Fibroblast of lung (primary cell): ENCODE measurements at regions not wholly inside any gene's neighbourhood (a gene's known extent, or its start where the extent isn't known, plus 50 kb on each side); places are given as distances from the start of the nearest gene placed in this dataset.

Experiments used
- DNase-seq, 2 donors: peaks; one replicate each; pipeline versions ENCODE4 v3.0.0 to v3.0.0-alpha.2; 2010; ENCODE audit warnings: low read depth in 2 of 2
- H2AFZ ChIP-seq: 2 replicates; pipeline ENCODE4 v1.5.1; 2012; ENCODE audit warnings: low read length, control low read depth, inconsistent platforms
- H3K27ac ChIP-seq: 2 replicates; pipeline ENCODE4 v1.5.1; 2011; ENCODE audit warnings: low read length, control low read depth; ENCODE audit not compliant: insufficient read depth
- H3K27me3 ChIP-seq: 2 replicates; pipeline ENCODE4 v1.5.1; 2011; ENCODE audit warnings: mild to moderate bottlenecking, low read length; ENCODE audit not compliant: control insufficient read depth, insufficient read depth
- H3K36me3 ChIP-seq: 2 replicates; pipeline ENCODE4 v1.5.1; 2011; ENCODE audit warnings: low read length; ENCODE audit not compliant: control insufficient read depth, insufficient read depth
- H3K4me1 ChIP-seq: 2 replicates; pipeline ENCODE4 v1.5.1; 2011; ENCODE audit warnings: low read length; ENCODE audit not compliant: control insufficient read depth, insufficient read depth; ENCODE audit errors: extremely low read depth
- H3K4me2 ChIP-seq: 2 replicates; pipeline ENCODE4 v1.5.1; 2011; ENCODE audit warnings: low read length, control low read depth; ENCODE audit not compliant: insufficient read depth; ENCODE audit errors: extremely low read depth
- H3K4me3 ChIP-seq, 4 experiments: fragments of 200-600 bp in 1 of 4; sonication (generic) in 1 of 4; replicated peaks in 1 of 4; 2 replicates each; pipeline ENCODE4 v1.5.1; 2011 to 2016; ENCODE audit warnings: low read length in 4 of 4, low read depth in 3 of 4, mild to moderate bottlenecking in 3 of 4, control low read depth in 2 of 4, inconsistent platforms in 1 of 4, mixed read lengths in 1 of 4; ENCODE audit not compliant: insufficient read depth in 1 of 4; ENCODE audit errors: control extremely low read depth in 1 of 4
- H3K79me2 ChIP-seq: 2 replicates; pipeline ENCODE4 v1.5.1; 2012; ENCODE audit warnings: mild to moderate bottlenecking, low read length, inconsistent platforms; ENCODE audit not compliant: control insufficient read depth, insufficient read depth
- H3K9ac ChIP-seq: 2 replicates; pipeline ENCODE4 v1.5.1; 2011; ENCODE audit warnings: mild to moderate bottlenecking, low read length, control low read depth; ENCODE audit not compliant: insufficient read depth
- H3K9me3 ChIP-seq: 2 replicates; pipeline ENCODE4 v1.5.1; 2012; ENCODE audit warnings: low read depth, low read length; ENCODE audit not compliant: control insufficient read depth, insufficient read depth
- H4K20me1 ChIP-seq: 2 replicates; pipeline ENCODE4 v1.5.1; 2011; ENCODE audit warnings: low read length; ENCODE audit not compliant: control insufficient read depth, insufficient read depth; ENCODE audit errors: extremely low read depth
- EZH2 ChIP-seq: IDR thresholded peaks from 2 replicates; pipeline ENCODE4 v1.5.1; 2012; ENCODE audit warnings: low read length, control low read depth, mild to moderate bottlenecking; ENCODE audit errors: missing control alignments
- TF ChIP-seq, protein P1 (sequence below), 2 donors: IDR thresholded peaks in 1 of 2; conservative IDR thresholded peaks in 1 of 2; 1 replicate in 1 of 2; 2 replicates in 1 of 2; pipeline ENCODE4 v1.5.1; 2011 to 2012; ENCODE audit warnings: low read length in 2 of 2, control low read depth in 1 of 2, inconsistent platforms in 1 of 2, low read depth in 1 of 2, mild to moderate bottlenecking in 1 of 2

DNA sequence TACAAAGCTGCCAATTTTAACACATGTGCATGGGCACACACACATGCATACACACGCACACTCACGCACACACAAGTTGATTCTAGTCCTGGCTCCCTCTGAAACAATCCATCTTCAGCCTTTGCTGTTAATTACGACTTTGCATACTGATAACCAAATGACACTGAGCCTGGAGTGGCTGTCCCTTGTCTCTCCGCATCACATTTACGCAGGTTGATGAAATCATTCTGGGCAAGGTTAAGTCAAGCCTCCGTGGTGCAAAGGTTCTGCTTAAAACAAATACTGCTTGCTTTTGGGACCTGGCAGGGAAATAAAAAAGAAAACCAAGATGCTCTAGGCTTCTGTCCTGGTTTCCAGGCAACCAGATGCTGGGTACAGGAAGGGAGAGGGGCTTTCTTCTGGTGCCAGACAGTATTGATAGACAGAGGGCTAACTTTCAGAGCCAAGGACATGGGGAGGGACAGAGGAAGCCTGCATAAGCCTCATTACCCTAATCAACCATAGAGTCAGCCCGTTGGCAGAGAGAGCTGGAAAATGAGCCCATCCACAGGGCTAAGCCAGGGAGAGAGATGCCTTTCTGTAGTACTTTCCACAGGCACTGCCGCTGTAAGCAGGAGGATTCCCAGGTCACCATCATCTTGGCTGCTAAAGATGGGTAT is 233.0 kb downstream of the WDR11 start:
- H3K4me2 ChIP-seq = no peak overlapping the region
- H3K9ac ChIP-seq = no peak overlapping the region
- TF ChIP-seq, protein P1, sequence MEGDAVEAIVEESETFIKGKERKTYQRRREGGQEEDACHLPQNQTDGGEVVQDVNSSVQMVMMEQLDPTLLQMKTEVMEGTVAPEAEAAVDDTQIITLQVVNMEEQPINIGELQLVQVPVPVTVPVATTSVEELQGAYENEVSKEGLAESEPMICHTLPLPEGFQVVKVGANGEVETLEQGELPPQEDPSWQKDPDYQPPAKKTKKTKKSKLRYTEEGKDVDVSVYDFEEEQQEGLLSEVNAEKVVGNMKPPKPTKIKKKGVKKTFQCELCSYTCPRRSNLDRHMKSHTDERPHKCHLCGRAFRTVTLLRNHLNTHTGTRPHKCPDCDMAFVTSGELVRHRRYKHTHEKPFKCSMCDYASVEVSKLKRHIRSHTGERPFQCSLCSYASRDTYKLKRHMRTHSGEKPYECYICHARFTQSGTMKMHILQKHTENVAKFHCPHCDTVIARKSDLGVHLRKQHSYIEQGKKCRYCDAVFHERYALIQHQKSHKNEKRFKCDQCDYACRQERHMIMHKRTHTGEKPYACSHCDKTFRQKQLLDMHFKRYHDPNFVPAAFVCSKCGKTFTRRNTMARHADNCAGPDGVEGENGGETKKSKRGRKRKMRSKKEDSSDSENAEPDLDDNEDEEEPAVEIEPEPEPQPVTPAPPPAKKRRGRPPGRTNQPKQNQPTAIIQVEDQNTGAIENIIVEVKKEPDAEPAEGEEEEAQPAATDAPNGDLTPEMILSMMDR (conservative IDR thresholded peaks at IDR 0.05 in 1 of 2, IDR thresholded peaks at IDR 0.05 in 1 of 2; ENCODE audit: low read depth in 1 of 2, low read length in 2 of 2) = no peak
- TF ChIP-seq EZH2 = no peak
- DNase-seq = no peak
- H2AFZ ChIP-seq = no peak overlapping the region
- no peak overlapping the region for H3K27ac ChIP-seq
- no peaks in the 10 kb centered on the region for H3K79me2 ChIP-seq
- no peaks in the 10 kb centered on the region for H4K20me1 ChIP-seq
- no peak overlapping the region for H3K4me3 ChIP-seq
- H3K4me1 ChIP-seq = no peaks in the 10 kb centered on the region
- no peaks in the 10 kb centered on the region for H3K36me3 ChIP-seq
- no peaks in the 10 kb centered on the region for H3K27me3 ChIP-seq
- H3K9me3 ChIP-seq = no peaks in the 10 kb centered on the region

DNA sequence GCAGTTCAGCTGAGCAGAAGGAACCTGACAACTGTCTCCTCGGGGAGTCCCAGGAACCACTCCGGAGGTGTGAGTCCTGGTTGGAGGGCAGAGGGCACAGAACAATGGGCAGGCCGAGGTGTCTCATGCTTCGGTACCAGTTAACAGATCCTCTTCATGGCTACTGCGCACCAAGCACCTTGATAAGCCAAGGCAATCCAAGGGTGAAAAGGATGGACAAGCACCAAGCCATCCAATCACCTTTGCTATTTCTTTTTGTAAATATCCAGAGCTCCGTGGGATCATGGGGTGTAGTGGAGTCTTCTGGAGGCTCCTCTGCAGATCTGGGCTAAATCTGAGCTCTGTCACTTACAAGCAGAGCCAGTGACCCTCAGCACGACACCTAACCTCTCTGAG is 233.5 kb downstream of the WDR11 start:
- no peaks in the 10 kb centered on the region for H3K79me2 ChIP-seq
- H3K27ac ChIP-seq = no peak overlapping the region
- no peak for DNase-seq
- H3K27me3 ChIP-seq = no peaks in the 10 kb centered on the region
- H4K20me1 ChIP-seq = no peaks in the 10 kb centered on the region
- TF ChIP-seq EZH2 = no peak
- TF ChIP-seq, protein P1 (conservative IDR thresholded peaks at IDR 0.05 in 1 of 2, IDR thresholded peaks at IDR 0.05 in 1 of 2; ENCODE audit: low read depth in 1 of 2, low read length in 2 of 2) = no peak
- H3K36me3 ChIP-seq = no peaks in the 10 kb centered on the region
- no peak overlapping the region for H3K4me2 ChIP-seq
- no peaks in the 10 kb centered on the region for H3K4me1 ChIP-seq
- no peak overlapping the region for H3K4me3 ChIP-seq
- H3K9ac ChIP-seq = no peak overlapping the region
- H2AFZ ChIP-seq = no peak overlapping the region
- no peaks in the 10 kb centered on the region for H3K9me3 ChIP-seq

DNA sequence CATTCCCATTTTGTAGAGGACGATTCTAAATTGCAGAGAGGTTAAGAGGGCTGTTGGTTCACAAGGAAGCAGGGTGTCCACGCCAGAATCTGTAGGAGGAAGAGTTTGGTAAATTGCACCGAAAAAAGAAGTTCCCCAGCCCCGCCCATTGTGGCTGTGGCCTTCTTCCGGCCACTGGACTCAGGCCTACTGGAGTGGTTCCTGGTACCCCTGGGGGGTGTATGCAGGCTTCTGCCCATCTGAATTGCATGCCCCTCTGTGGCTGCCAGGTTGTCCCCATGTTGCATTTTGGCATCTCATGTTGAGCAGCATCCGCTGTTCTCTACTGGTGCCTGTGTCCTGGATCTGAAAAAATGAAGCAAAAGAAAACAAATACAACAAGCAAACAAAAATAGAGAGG is 234.2 kb downstream of the WDR11 start:
- TF ChIP-seq, protein P1 (conservative IDR thresholded peaks at IDR 0.05 in 1 of 2, IDR thresholded peaks at IDR 0.05 in 1 of 2; ENCODE audit: low read depth in 1 of 2, low read length in 2 of 2) = no peak
- no peak for TF ChIP-seq EZH2
- no peaks in the 10 kb centered on the region for H3K4me1 ChIP-seq
- H3K4me3 ChIP-seq = no peak overlapping the region
- no peaks in the 10 kb centered on the region for H4K20me1 ChIP-seq
- no peak overlapping the region for H3K27ac ChIP-seq
- no peak overlapping the region for H3K4me2 ChIP-seq
- H3K27me3 ChIP-seq = no peaks in the 10 kb centered on the region
- DNase-seq = no peak
- H3K9me3 ChIP-seq = no peaks in the 10 kb centered on the region
- H2AFZ ChIP-seq = no peak overlapping the region
- no peak overlapping the region for H3K9ac ChIP-seq
- no peaks in the 10 kb centered on the region for H3K79me2 ChIP-seq
- H3K36me3 ChIP-seq = no peaks in the 10 kb centered on the region
